Caki2 (cell line): ENCODE measurements at regions not wholly inside any gene's neighbourhood (a gene's known extent, or its start where the extent isn't known, plus 50 kb on each side); places are given as distances from the start of the nearest gene placed in this dataset.

Experiments used
- DNase-seq: peaks from one replicate; pipeline ENCODE4 v3.0.0-alpha.2; 2015; ENCODE audit warnings: low read depth
- in situ Hi-C: cut with HindIII; loops from 2 replicates; pipeline ENCODE4 v1.10.0; 2016; ENCODE audit warnings: low sequenced_read_pairs, low pct_unique_long_range_greater_than_20kb, mixed read lengths

GRCh38 chr11:104572279-104572678 lies 326.0 kb downstream of the CASP12 start:
- DNase-seq = no peak

DNA sequence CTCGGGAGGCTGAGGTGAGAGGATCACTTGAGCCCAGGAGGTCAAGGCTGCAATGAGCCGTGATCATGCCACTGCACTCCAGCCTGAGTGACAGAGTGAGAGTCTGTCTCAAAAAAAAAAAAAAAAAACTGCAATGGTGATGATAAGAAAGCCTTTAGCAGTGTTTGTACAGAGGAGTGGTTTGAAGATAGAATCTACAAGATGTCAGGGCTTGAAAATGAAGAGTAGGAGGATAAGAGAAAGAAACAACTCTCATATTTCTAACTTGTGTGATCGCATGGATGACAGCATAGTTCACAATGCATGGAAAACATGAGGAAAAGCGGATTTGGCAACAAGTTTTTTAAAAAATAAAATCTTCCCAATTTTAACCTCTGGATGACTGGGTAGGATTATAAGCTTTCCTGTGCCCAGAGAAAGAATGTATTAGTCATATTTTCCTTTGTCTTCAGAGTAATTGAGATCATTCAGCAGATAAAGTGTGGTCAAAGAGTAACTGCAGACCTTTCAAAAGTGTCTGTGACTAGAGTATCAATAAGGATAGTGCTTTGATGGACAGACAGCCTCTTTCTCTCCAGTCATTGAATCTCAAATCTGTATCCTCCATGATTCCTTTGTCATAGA lies 328.1 kb downstream of the CASP12 start:
- DNase-seq = peak; percentile 23
- in situ Hi-C loops = no loop called here

More at GRCh38 chr11:104572279-104572678, 326.0 kb downstream of the CASP12 start:
- in situ Hi-C loops = no loop called here

GRCh38 chr11:104565583-104565961 lies 332.7 kb downstream of the CASP12 start:
- in situ Hi-C loops = no loop called here
- peak; percentile 2 for DNase-seq

DNA sequence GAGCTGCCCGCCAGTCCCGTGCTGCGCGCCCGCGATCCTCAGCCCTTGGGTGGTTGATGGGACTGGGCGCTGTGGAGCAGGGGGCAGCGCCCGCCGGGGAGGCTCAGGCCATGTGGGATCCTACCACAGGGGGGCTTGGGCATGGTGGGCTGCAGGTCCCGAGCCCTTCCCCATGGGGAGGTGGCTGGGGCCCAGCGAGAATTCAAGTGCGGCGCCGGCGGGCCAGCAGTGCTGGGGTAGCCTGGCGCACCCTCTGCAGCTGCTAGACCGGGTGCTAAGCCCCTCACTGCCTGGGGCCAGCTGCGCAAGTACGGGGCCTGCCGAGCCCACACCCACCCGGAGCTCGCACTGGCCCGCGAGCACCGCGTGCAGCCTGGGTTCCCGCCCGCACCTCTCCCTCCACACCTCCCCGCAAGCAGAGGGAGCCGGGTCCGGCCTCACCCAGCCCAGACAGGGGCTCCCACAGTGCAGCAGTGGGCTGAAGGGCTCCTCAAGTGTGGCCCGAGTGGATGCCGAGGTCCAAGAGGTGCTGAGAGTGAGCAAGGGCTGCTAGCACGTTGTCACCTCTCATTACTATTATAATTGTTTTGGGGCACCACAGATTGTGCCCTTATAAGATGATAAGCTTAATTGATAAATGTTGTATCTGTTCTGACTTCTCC lies 333.2 kb downstream of the CASP12 start:
- in situ Hi-C loops = no loop called here
- no peak for DNase-seq

- DNase-seq = no peak
- in situ Hi-C loops = no loop called here
Measured at GRCh38 chr11:104556606-104557301, 341.5 kb downstream of the CASP12 start.

- no peak for DNase-seq
- in situ Hi-C loops = no loop called here
Measured at GRCh38 chr11:104549019-104549418, 349.2 kb downstream of the CASP12 start.

DNA sequence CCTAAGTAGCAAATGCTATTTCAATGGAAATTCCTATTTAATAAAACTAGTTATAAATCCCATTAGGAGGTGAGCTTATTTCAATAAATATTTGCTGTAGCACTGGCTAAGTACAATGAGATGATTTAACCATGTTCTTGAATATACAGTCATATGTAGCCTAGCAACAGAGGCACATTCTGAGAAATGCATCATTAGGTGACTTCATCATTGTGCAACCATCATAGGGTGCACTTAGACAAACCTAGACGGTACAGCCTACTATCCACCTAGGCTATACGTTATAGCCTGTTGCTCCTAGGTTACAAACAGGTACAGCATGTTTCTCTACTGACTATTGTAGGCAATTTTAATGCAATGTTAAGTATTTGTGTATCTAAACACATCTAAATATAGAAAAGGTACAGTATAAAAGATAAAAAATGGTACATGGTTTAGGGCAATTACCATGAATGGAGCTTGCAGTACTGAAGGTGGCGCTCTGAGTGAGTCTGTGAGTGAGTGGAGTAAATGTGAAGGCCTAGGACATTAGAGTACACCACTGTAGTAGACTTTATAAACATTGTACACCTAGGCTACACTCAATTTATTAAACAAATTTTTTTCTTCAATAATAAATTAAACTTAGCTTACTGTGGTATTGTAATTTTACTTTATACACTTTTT lies 350.1 kb downstream of the CASP12 start:
- DNase-seq = peak; percentile 1
- in situ Hi-C loops = no loop called here

DNA sequence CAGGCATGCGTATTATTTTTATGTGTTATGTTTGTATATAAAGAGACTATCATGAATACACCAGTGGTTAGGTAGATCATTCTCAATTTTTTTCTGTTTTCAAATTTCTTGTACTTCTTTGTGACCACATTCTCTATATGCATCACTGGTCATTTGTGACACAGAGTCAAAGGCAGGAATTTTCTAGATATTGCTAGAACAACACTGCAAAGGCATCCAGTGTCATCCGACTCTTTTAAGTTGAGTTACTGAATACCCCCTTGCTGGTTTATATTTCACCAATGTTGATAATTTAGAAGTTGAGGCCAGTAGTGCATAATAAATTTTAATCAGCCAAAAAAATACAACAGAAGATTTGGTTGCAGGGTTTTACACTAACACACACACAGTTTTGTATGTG lies 351.8 kb downstream of the CASP12 start:
- in situ Hi-C loops = no loop called here
- DNase-seq = peak; percentile 66

- DNase-seq = no peak
- in situ Hi-C loops = no loop called here
Measured at GRCh38 chr11:104541701-104542100, 356.6 kb downstream of the CASP12 start.

DNA sequence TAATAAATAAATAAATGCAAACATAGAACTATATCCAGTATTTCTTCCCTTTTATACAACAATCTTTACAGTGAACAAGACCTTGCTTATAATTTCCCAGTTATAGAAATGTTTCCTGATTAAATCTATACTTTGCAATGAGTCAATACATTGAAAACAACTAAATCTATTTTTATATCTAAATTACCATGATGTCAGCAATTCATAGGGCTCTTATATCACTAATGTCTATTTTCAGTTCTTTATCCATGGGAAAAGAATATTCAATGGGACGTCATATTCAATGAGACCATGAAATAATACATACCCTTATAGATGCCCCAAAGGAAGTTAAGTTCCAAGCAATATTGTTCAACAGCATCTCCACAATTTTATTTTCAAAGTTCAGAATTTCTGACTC lies 359.9 kb downstream of the CASP12 start:
- in situ Hi-C loops = no loop called here
- no peak for DNase-seq

DNA sequence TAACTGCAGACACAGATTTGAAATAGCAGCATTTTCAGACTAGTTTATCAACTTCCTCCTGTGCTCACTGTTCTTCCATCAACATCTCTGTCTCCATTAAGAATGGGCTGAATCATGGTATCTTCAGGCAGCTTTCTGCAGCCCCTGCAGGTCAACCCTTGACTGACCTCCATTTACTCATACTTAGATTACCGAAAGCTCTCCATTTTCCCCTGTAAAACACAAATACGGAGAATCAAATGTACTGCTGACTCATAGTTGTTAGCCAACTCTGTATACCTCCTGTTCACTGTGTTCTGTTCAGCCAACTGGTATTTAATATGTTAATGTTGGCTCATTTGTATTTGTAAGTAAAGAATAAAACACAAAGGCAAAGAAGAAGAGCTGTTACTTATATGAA lies 364.0 kb downstream of the CASP12 start:
- in situ Hi-C loops = no loop called here
- peak; percentile 27 for DNase-seq

GRCh38 chr11:104531894-104532293 lies 366.4 kb downstream of the CASP12 start:
- DNase-seq = no peak
- in situ Hi-C loops = no loop called here

DNA sequence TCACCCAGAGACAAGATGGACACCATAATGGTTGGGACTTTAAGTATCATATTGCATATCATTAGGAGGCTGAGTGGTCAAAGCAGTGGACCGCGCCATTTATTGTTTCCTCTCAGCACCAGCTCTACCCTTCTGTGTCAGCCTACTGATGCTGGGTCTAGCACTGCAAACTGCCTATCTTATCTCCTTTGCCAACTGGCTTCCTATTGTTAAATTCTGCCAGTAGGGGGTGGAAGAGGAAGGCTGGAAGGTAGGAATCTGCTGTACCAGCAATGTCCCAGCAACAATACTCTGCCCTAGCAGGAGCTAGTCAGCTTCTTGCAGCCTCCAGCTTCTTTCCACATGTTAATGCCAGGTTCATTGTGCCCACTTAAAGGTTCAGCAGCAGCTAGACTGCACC lies 367.1 kb upstream of the PDGFD start:
- no peak for DNase-seq
- in situ Hi-C loops = no loop called here

DNA sequence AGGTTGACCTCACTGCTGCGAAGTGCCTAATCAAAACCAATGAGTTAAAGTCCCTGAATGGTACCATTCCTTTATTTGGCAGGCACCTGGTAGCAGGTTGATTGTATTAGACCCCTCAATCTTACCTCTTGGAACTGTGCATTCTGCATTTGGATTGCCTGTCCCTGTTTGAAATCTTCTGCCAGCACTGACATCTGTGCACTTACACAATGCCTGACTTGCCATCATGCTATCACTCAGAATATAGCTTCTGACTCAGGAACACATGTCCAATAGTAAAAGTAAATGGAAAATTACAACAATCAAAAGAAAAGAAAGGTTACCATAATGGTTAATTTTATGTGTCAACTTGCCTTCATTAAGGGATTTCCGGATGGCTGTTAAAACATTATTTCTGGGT lies 366.0 kb upstream of the PDGFD start:
- in situ Hi-C loops = no loop called here
- DNase-seq = no peak

DNA sequence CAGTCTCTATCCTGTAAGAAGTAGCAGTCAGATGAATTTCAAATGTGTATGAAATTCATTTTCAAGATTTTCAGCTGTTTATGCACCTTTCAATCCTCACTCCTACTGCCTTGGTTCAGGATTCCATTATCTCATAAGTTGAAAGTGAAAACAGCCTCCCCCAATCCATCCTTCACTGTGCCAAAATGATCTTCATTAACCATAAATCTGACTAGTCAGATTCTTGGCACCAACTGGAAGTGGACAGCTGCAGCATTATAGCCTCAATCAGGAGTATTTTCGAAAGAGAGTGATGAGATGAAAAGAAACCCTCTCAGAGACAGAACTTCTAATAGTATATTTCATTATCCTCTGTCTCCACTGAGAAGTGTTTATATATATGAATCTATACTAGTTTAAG lies 365.3 kb upstream of the PDGFD start:
- in situ Hi-C loops = no loop called here
- DNase-seq = no peak

- in situ Hi-C loops = no loop called here
- no peak for DNase-seq
Measured at GRCh38 chr11:104526006-104526405, 362.1 kb upstream of the PDGFD start.

DNA sequence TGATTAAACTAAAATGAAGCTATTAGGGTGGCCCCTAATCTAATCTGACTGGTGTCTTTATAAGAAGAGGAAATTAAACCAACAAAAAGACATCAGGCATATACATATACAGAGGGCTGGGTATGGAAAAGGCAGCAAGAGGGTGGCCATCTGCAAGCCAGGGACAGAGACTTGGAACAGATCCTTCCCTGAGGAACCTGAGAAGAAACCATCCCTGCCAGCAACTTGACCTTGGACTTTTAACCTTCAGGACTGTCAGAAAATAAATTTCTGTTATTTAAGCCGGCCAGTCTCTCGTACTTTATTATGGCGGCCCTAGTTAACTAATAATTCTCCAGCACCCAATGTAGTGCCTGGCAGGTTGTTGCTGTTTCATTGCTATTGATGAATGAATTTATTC lies 361.5 kb upstream of the PDGFD start:
- DNase-seq = no peak
- in situ Hi-C loops = no loop called here

GRCh38 chr11:104524254-104524653 lies 360.3 kb upstream of the PDGFD start:
- no peak for DNase-seq
- in situ Hi-C loops = no loop called here

GRCh38 chr11:104523611-104524010 lies 359.7 kb upstream of the PDGFD start:
- no peak for DNase-seq
- in situ Hi-C loops = no loop called here
